ENCODE measurements at regions not wholly inside any gene's neighbourhood (a gene's known extent, or its start where the extent isn't known, plus 50 kb on each side); places are given as distances from the start of the nearest gene placed in this dataset.
A peak's percentile ranks its signal among the peaks of the same experiment; 100 is the strongest.

DNA sequence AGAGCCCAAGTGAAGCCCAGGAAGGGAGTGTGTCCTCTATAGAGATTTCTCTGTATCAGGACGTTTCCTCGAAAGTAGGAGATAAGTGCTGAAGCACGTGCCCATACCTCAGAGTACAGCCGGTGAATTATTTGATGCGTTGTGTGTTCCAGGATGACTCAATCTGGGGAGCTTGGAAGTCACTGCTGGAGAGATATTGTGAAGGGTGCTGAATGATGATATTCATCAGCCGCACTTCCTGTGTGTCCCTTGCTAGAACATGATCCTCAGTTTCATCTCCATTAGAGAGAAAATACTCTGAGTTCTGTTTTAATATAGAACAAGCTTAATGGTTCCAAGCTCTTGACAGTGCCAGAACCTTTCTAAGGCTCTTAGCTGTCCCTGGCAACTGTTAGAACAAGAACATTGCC, 402.3 kb upstream of the ADAMTSL1 start:
- peak; percentile 5 to 36 for DNase-seq (ENCODE audit: low read depth in 2 of 2)
- TF ChIP-seq, protein P1, sequence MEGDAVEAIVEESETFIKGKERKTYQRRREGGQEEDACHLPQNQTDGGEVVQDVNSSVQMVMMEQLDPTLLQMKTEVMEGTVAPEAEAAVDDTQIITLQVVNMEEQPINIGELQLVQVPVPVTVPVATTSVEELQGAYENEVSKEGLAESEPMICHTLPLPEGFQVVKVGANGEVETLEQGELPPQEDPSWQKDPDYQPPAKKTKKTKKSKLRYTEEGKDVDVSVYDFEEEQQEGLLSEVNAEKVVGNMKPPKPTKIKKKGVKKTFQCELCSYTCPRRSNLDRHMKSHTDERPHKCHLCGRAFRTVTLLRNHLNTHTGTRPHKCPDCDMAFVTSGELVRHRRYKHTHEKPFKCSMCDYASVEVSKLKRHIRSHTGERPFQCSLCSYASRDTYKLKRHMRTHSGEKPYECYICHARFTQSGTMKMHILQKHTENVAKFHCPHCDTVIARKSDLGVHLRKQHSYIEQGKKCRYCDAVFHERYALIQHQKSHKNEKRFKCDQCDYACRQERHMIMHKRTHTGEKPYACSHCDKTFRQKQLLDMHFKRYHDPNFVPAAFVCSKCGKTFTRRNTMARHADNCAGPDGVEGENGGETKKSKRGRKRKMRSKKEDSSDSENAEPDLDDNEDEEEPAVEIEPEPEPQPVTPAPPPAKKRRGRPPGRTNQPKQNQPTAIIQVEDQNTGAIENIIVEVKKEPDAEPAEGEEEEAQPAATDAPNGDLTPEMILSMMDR (IDR thresholded peaks at IDR 0.05; ENCODE audit: low read depth, low read length), result no peak
- H3K4me3 ChIP-seq (replicated peaks in 1 of 2; ENCODE audit: low read depth in 2 of 2, low read length in 2 of 2), result no peak overlapping the region

DNA sequence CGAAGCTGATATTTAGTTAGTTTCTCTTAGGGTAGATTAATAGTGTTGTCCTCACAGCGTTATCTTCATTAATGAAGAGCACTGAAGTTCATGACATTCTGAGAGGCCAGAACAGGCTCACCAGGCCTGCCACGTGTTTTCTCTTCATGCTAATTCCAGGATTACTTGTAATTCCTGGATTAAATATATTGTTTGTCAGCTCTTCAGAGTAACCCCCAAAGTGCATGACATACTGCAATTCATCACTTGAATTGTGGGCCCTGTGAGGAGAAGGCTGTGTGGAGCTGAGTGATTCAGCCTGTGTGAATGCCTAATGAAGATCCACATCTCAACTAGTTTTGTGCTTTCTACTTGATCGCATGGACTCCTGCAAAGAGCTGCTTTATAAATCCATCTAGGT, 401.0 kb upstream of the ADAMTSL1 start:
- TF ChIP-seq, protein P1 (IDR thresholded peaks at IDR 0.05; ENCODE audit: low read depth, low read length), result no peak
- no peak for DNase-seq (ENCODE audit: low read depth in 2 of 2)
- H3K4me3 ChIP-seq (replicated peaks in 1 of 2; ENCODE audit: low read depth in 2 of 2, low read length in 2 of 2), result no peak overlapping the region

DNA sequence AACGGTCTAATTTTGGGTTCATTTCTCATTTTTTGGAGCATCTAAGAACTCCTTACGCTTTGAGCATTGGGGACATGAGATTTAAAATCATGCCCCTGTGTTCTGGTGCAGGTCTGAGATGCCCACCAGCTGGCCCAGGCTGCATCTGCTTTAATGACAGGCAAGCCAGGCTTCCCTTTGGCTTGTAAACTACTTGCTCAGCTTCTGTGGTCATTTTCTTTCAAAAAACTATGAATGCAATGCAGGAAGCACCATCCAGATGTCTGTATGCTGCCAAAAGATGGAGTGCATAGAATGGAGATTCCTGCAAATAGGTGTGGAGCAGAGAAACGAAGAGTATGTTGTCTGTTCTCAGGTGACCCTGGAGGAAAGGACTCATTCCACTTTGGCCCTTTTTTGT, 399.9 kb upstream of the ADAMTSL1 start:
- DNase-seq (ENCODE audit: low read depth in 2 of 2), result no peak
- TF ChIP-seq, protein P1 (IDR thresholded peaks at IDR 0.05; ENCODE audit: low read depth, low read length), result no peak

DNA sequence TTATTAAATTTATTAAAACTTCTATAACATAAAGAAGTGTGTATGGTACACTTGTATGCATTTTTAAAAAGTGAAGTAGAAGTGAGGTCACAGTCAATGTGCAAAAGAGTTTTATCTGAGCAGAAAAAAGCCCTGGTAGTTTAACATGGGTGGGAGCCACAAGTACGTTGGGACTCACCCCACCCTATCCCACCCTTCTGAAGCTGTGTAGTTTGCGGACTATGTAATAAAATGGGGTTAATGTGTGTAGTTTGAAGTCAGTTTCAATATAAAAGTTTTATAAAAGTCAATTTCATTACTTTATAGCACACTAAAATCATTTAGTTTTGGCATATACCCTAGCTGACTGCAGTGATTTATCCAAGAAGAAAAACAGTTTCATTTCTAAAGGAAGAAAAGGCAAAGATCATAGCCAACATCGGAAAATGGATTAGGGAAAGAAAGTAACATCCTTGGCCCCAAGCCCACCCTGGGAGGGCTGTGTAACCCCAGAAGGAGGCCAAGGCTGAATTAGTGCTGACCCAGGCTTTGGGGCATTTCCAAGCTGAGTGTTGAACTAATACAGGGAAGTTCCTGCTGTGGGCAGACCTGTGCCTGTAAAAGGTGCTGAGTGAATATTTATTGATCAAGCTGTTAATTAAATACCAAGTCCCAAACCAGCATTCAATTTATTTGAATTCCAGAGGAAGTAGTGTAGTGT, 398.6 kb upstream of the ADAMTSL1 start:
- H3K4me3 ChIP-seq (replicated peaks in 1 of 2; ENCODE audit: low read depth in 2 of 2, low read length in 2 of 2), result no peak overlapping the region
- DNase-seq (ENCODE audit: low read depth in 2 of 2), result no peak
- TF ChIP-seq, protein P1 (IDR thresholded peaks at IDR 0.05; ENCODE audit: low read depth, low read length), result no peak

More for the DNA sequence above, 399.9 kb upstream of the ADAMTSL1 start:
- no peak overlapping the region for H3K4me3 ChIP-seq (replicated peaks in 1 of 2; ENCODE audit: low read depth in 2 of 2, low read length in 2 of 2)

DNA sequence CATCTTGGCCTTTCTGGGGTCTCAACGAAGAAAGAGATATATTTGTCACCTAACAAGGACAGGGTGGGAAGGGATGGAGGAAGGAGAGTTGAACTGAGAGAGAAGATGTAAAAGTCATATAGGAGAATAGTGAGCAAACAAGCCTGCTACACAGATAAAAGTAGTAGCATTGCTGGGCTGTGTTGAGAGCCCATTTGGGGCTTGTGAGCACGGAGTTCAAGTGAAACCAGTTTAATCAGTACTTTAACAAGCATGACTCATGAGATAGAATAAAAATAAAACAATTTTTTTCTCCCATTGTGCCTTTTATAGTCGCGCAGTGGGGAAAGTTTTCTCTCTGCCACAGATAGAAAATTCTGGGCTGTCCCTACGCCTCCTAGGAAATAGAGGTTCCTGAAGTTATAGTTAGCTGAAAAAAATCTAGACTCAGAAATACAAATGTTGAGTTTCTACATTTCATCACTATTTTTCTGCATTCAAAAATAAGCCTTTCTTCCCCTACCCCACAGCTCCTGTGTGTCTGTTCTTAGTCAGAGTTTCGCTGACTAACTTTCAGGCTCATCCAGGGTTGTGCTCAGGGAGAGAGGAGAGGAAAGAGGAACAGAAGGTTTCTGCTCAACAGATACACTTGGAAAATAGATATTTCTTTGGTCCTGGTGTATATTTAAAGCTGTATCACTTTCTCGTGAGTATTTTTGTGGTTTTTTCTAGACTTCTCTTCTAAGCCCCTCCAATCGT, 395.8 kb upstream of the ADAMTSL1 start:
- TF ChIP-seq, protein P1 (IDR thresholded peaks at IDR 0.05; ENCODE audit: low read depth, low read length), result no peak
- DNase-seq (ENCODE audit: low read depth in 2 of 2), result peak in 1 of 2 donors; percentile 2
- H3K4me3 ChIP-seq (replicated peaks in 1 of 2; ENCODE audit: low read depth in 2 of 2, low read length in 2 of 2), result no peak overlapping the region

DNA sequence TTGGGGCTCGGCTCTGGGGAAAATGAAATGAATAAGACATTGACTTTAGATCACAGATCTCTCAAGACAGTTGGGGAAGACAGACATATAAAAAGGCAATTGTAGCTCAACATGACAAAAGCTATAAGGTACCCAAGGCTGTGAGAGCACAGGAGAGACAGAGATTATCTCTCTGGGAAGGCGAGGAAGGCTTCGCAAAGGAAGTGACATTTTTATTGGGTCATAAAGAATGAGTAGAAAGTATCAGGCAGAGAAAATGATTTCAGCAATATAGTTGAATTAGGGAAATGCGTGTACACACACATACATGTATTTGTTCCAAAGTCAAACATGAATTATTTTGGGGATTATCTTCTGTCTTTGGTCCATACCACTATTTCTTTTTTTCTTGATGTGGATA, 381.8 kb upstream of the ADAMTSL1 start:
- TF ChIP-seq, protein P1 (IDR thresholded peaks at IDR 0.05; ENCODE audit: low read depth, low read length), result no peak
- DNase-seq (ENCODE audit: low read depth in 2 of 2), result no peak
- H3K4me3 ChIP-seq (replicated peaks in 1 of 2; ENCODE audit: low read depth in 2 of 2, low read length in 2 of 2), result no peak overlapping the region
